ENCODE measurements at regions not wholly inside any gene's neighbourhood (a gene's known extent, or its start where the extent isn't known, plus 50 kb on each side); places are given as distances from the start of the nearest gene placed in this dataset.

- ChIA-PET CTCF (no interaction called here), POLR2A (no interaction called here)
- no peak overlapping the region for H3K4me3 Mint-ChIP-seq (ENCODE audit: unreplicated experiment)
- no TSS peak for BruUV-seq (replicated peaks)
- DNase-seq (ENCODE audit: unreplicated experiment): no peak
- H3K27me3 Mint-ChIP-seq (ENCODE audit: insufficient read depth, unreplicated experiment): peaks cover 90% of the 10 kb centered on the region
- no peaks in the 10 kb centered on the region for H3K36me3 Mint-ChIP-seq (ENCODE audit: insufficient read depth, unreplicated experiment)
- TF ChIP-seq CTCF (IDR thresholded peaks at IDR 0.05; ENCODE audit: unreplicated experiment): no peak
- H3K4me1 Mint-ChIP-seq (ENCODE audit: insufficient read depth, unreplicated experiment): no peaks in the 10 kb centered on the region
- H3K9me3 Mint-ChIP-seq (ENCODE audit: unreplicated experiment): peaks cover 16% of the 10 kb centered on the region
- intact Hi-C loops (cut with micrococcal nuclease): no loop called here
- H3K27ac Mint-ChIP-seq (ENCODE audit: low read depth, unreplicated experiment): no peak overlapping the region
Measured at GRCh38 chr17:83147280-83147679, 67.9 kb downstream of the METRNL start.

GRCh38 chr17:83148317-83149028, 69.1 kb downstream of the METRNL start:
- CTCF ChIA-PET: no interaction called here
- no peaks in the 10 kb centered on the region for H3K4me1 Mint-ChIP-seq (ENCODE audit: insufficient read depth, unreplicated experiment)
- no TSS peak for BruUV-seq (replicated peaks)

GRCh38 chr17:83149029-83149725, 69.8 kb downstream of the METRNL start:
- no peaks in the 10 kb centered on the region for H3K4me1 Mint-ChIP-seq (ENCODE audit: insufficient read depth, unreplicated experiment)
- peaks cover 8% of the 10 kb centered on the region for H3K9me3 Mint-ChIP-seq (ENCODE audit: unreplicated experiment)
- H3K27me3 Mint-ChIP-seq (ENCODE audit: insufficient read depth, unreplicated experiment): peaks cover 71% of the 10 kb centered on the region
- H3K36me3 Mint-ChIP-seq (ENCODE audit: insufficient read depth, unreplicated experiment): no peaks in the 10 kb centered on the region
- no peak overlapping the region for H3K27ac Mint-ChIP-seq (ENCODE audit: low read depth, unreplicated experiment)
- no TSS peak for BruUV-seq (replicated peaks)
- DNase-seq (ENCODE audit: unreplicated experiment): no peak
- CTCF ChIA-PET: no interaction called here
- no peak for TF ChIP-seq CTCF (IDR thresholded peaks at IDR 0.05; ENCODE audit: unreplicated experiment)
- intact Hi-C loops (cut with micrococcal nuclease): no loop called here
- no peak overlapping the region for H3K4me3 Mint-ChIP-seq (ENCODE audit: unreplicated experiment)
- POLR2A ChIA-PET: interaction anchor here (0.6 kb wide), 1 partner anchor 12 kb away, joined by 3 read pairs; no protein-coding TSS in a partner anchor

More at GRCh38 chr17:83148317-83149028, 69.1 kb downstream of the METRNL start:
- Mint-ChIP-seq H3K27ac (ENCODE audit: low read depth, unreplicated experiment) (no peak overlapping the region), H3K9me3 (ENCODE audit: unreplicated experiment) (peaks cover 10% of the 10 kb centered on the region), H3K36me3 (ENCODE audit: insufficient read depth, unreplicated experiment) (no peaks in the 10 kb centered on the region), H3K4me3 (ENCODE audit: unreplicated experiment) (no peak overlapping the region), H3K27me3 (ENCODE audit: insufficient read depth, unreplicated experiment) (peaks cover 78% of the 10 kb centered on the region)
- POLR2A ChIA-PET: interaction anchor here (0.6 kb wide), 1 partner anchor 12 kb away, joined by 3 read pairs; no protein-coding TSS in a partner anchor
- DNase-seq (ENCODE audit: unreplicated experiment): no peak
- intact Hi-C loops (cut with micrococcal nuclease): no loop called here
- no peak for TF ChIP-seq CTCF (IDR thresholded peaks at IDR 0.05; ENCODE audit: unreplicated experiment)

- Mint-ChIP-seq H3K9me3 (ENCODE audit: unreplicated experiment) (peaks cover 8% of the 10 kb centered on the region), H3K27me3 (ENCODE audit: insufficient read depth, unreplicated experiment) (peaks cover 65% of the 10 kb centered on the region), H3K27ac (ENCODE audit: low read depth, unreplicated experiment) (no peak overlapping the region), H3K4me1 (ENCODE audit: insufficient read depth, unreplicated experiment) (no peaks in the 10 kb centered on the region), H3K36me3 (ENCODE audit: insufficient read depth, unreplicated experiment) (no peaks in the 10 kb centered on the region), H3K4me3 (ENCODE audit: unreplicated experiment) (no peak overlapping the region)
- POLR2A ChIA-PET: interaction anchor here (0.6 kb wide), 1 partner anchor 20 kb away, joined by 3 read pairs; no protein-coding TSS in a partner anchor
- CTCF ChIA-PET: no interaction called here
- intact Hi-C loops (cut with micrococcal nuclease): no loop called here
- TF ChIP-seq CTCF (IDR thresholded peaks at IDR 0.05; ENCODE audit: unreplicated experiment): no peak
- no peak for DNase-seq (ENCODE audit: unreplicated experiment)
- BruUV-seq (replicated peaks): no TSS peak
Measured at GRCh38 chr17:83149761-83150251, 70.4 kb downstream of the METRNL start.

Data from MCF 10A (cell line).